ENCODE measurements at regions not wholly inside any gene's neighbourhood (a gene's known extent, or its start where the extent isn't known, plus 50 kb on each side); places are given as distances from the start of the nearest gene placed in this dataset.

DNA sequence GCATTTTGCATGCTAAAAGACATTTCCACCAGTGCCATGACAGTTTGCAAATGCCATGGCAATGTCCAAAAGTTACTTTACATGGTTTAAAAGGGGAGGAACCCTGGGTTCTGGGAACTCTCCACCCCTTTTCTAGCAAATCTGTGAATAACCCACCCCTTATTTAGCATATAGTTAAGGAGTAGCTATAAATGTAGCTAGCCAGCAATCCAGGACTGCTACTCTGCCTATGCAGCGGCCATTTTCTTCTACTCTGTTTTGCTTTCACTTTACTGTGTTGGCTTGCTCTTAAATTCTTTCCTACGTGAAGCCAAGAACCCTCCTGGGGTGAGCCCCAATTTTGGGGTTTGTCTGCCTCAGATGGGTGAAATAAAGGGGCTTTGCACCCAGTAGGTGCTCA, 141.0 kb downstream of the PTPN11 start:
- no peak for DNase-seq
- intact Hi-C loops (cut with DNase I), result no loop called here

- DNase-seq, result no peak
- intact Hi-C loops (cut with DNase I), result no loop called here
These were observed 145.5 kb downstream of the PTPN11 start for GRCh38 chr12:112564160-112564784.

- DNase-seq, result no peak
- intact Hi-C loops (cut with DNase I), result no loop called here
These were observed 149.9 kb downstream of the PTPN11 start for GRCh38 chr12:112568641-112569040.

DNA sequence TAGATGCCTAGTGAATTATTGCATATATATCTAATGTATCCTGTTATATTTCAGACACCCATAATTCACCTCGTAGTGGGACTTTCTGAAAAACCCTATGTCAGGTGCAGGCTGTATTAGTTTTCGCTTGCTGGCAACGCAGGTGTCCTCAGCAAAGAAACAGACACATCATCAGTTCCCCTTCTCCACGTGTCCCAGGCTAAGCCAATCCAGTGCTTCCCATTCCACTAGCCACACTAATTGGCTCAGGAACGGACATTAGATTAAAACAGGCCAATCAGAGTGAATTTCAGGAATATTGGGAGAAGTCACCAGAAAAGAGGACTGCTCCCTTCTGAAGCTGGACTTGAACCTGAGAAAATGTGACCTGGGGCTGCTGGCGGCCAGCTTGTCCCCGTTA, 151.3 kb downstream of the PTPN11 start:
- no peak for DNase-seq
- intact Hi-C loops (cut with DNase I), result no loop called here

GRCh38 chr12:112573141-112573540, 154.4 kb downstream of the PTPN11 start:
- no peak for DNase-seq
- intact Hi-C loops (cut with DNase I), result no loop called here

DNA sequence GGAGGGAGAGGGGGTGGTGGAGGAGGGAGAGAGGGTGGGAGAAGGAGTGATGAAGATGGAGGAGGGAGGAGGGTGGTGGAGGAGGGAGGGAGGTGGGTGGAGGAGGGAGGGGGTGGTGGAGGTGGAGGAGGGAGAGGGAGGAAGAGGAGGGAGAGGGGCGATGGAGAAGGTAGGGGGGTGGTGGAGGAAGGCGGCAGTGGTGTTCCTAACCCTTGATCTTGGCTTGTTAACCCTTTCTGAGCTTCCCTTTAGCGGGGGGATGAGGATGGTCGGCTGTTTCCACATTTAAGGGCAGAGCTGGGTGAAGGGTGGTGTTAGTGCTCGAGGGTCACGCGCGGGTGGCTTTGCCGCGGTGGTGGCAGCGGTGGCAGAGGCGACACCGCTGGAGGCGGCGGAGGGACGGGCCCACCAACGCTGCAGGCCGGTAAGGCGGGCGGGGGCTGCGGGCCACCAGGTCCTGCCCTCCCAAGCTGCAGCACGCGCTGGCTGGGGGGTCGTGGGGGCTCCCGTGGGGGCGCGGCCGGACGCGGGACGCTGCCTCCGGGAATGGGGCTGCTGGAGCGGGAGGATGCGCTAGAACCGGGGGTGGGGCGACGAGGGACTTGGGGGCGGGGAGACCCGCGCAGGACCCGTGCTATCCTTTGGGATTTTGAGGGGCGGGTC, 156.3 kb downstream of the PTPN11 start:
- intact Hi-C loops (cut with DNase I), result no loop called here
- peak in 6 of 42 donors; percentile 8 to 46 (median 20) for DNase-seq

- DNase-seq, result peak in 8 of 42 donors; percentile 8 to 35 (median 16)
These were observed 156.9 kb downstream of the PTPN11 start for GRCh38 chr12:112575559-112576067.

DNA sequence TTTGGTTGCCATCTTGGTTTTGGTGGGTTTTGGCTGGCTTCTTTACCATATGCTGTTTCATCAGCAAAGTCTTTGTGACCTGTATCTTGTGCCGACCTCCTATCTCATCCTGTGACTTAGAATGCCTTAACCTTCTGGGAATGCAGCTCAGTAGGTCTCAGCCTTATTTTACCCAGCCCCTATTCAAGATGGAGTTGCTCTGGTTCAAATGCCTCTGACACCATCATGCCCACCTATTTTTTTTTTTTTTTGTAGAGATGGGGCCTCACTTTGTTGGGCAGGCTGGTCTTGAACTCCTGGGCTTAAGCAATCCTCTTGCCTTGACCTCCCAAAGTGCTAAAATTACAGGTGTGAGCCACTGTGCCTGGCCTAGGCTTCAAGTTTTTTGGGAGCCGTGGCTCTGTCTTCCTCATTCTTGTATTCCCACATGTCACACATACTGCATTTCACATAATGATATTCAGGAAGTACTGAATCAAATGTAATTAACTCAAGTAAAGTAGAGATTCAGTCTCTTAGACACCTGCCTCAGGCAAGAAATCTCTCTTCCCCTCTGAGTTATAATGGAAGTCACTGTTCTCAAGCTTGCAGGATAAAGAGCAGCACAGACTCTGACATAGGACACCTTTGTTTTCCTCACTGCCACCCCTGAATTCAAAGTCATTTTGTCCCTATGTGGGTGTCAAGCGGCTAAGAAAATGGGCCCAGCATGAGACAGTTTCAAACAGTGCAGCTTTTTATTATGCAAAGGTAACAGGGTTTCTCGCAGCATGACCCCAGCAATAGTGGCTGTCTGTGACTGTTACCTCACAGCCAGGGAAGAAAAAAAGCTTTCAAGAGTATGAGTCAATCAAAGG, 159.0 kb downstream of the PTPN11 start:
- no peak for DNase-seq
- intact Hi-C loops (cut with DNase I), result no loop called here

More at GRCh38 chr12:112575559-112576067, 156.9 kb downstream of the PTPN11 start:
- intact Hi-C loops (cut with DNase I), result no loop called here

GRCh38 chr12:112584266-112584722, 165.5 kb downstream of the PTPN11 start:
- intact Hi-C loops (cut with DNase I), result no loop called here
- no peak for DNase-seq

GRCh38 chr12:112586148-112586783, 167.5 kb downstream of the PTPN11 start:
- intact Hi-C loops (cut with DNase I), result no loop called here
- no peak for DNase-seq

- intact Hi-C loops (cut with DNase I), result no loop called here
- no peak for DNase-seq
These were observed 170.5 kb downstream of the PTPN11 start for GRCh38 chr12:112589275-112589674.

DNA sequence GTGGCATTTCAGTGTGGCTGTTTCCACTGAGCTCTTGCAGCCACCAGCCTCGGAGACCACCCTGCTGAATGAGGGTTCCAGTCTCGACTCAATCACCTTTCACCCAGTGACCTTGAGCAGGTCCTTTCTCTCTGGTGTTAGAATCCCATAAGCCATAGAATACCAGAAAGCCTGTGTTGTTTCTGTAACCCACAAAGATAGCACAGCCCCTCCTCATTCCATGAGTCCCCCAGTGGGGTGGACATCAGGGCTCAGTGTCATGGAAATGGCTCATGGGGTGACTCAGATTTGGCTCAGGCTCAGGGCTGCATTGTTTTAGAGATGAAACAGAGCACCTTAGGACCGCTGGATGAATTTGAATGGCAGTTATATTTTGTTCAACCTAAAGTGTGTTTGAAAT, 171.5 kb downstream of the PTPN11 start:
- DNase-seq, result no peak
- intact Hi-C loops (cut with DNase I), result no loop called here

GRCh38 chr12:112591488-112591887, 172.7 kb downstream of the PTPN11 start:
- intact Hi-C loops (cut with DNase I), result no loop called here
- DNase-seq, result no peak

DNA sequence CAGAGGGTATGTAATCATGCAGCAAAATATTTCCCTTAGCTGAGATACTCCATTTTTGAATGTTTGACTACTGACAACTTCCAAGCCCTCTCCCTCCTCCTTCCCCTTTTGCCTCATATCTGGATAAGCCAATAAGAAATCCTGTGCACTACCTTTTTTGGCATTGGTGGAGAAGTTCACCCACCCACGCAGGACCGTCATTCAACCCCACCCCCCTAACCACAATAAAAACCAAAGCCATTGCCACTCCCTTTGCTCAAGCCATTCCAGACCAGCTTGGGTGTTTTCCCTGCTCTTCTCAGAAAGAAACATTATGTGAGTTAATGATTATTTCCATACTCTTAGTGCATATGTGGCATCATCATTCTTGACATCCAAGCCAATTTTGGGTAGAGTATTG, 176.7 kb downstream of the PTPN11 start:
- DNase-seq, result no peak
- intact Hi-C loops (cut with DNase I), result no loop called here

- DNase-seq, result no peak
- intact Hi-C loops (cut with DNase I), result no loop called here
These were observed 179.2 kb downstream of the PTPN11 start for GRCh38 chr12:112597986-112598385.

DNA sequence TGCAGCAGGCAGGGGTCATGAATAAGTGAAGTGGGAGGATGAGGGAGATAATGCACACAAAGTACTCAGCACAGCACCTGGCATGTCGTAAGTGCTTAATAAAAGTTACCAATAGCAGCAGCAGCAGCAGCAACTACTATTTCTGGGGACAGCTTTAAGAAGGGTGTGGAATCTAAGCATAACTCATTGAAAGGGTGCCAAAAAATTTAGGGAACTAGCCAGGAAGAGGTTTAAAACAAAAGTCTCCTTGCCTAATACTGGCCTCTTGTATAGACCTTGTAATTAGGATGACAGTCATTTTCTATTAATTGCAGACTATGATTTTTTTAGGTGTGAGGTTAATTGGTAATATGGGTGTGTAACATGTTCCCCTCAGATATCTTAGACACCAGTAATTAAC, 179.9 kb downstream of the PTPN11 start:
- intact Hi-C loops (cut with DNase I), result no loop called here
- DNase-seq, result no peak

GRCh38 chr12:112599871-112600270, 181.1 kb downstream of the PTPN11 start:
- DNase-seq, result peak in 33 of 42 donors; percentile 9 to 82 (median 35)
- intact Hi-C loops (cut with DNase I), result no loop called here

- intact Hi-C loops (cut with DNase I), result no loop called here
- no peak for DNase-seq
These were observed 183.4 kb downstream of the PTPN11 start for GRCh38 chr12:112602150-112602549.

DNA sequence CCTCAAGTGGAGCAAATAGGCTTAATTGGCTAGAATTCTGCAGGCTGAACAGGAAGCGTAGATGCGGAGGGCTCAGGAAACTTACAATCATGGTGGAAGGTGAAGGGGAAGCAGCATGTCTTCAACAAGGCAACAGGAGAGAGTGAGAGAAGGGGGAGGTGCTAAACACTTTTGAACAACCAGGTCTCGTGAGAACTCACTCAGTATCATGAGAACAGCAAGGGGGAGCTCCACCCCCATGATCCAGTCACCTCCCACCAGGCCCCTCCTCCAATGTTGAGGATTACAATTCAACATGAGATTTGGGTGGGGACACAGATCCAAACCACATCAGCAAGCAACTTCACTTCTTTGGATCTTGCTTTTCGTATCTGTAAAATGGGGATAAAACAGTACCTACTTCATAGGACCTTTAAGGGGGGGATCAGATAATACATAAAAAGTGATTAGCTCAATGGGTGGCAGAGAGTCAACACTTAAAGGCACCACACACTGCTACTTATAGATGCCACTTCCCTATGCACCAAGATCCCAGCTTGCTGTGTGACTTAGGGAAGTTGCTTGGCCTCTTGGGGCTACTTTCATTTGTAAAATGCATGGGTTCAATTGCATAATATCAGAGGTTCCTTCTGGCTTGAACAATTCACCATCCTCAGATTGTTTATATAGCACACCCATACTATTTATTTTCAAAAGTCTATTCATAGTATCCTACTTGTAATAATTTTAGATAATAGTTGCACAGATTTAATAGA, 184.8 kb upstream of the RPH3A start:
- intact Hi-C loops (cut with DNase I), result no loop called here

More for the DNA sequence above, 184.8 kb upstream of the RPH3A start:
- DNase-seq, result no peak

Data from head of caudate nucleus (tissue), 42 donors.